ENCODE measurements at regions not wholly inside any gene's neighbourhood (a gene's known extent, or its start where the extent isn't known, plus 50 kb on each side); places are given as distances from the start of the nearest gene placed in this dataset.

DNA sequence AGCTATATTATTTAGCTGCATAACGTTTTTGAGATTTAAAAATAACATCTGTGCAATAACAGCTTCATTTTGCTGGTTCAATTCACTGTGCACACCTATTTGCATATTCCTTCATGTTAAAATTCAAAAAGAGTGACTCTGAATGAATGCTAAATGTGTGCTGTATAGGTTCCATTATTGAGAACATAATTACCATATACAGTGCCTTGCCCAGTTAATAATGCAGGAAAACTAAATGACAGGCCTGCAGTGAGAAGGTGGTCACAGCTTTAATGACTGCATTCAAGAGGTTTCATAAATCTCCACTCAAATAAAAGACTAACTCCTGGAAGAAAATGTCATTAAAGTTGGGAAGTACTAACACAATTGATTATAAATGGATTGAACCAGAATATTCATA lies 1183.2 kb upstream of the ADGRL3 start:
- WGBS, 10 experiments: 0 to 73% (median 56%) methylated on average over 1 of the region's 1 CpG; no CpG with 5 or more reads in 1 of the 10 experiments
- peak in 4 of 8 experiments; percentile 27 to 79 (median 52) for ATAC-seq (replicated peaks in 6 of 8)
- no peak overlapping the region for H3K27ac ChIP-seq
- in situ Hi-C loops (cut with MboI; ENCODE audit: low pct_unique_long_range_greater_than_20kb in 2 of 9, low sequenced_read_pairs in 9 of 9, unreplicated experiment in 9 of 9): no loop called here
- H3K4me3 ChIP-seq: no peak overlapping the region
- peaks cover 0 to 6% of the 10 kb centered on the region in 2 donors for H3K4me1 ChIP-seq (replicated peaks in 1 of 2)

DNA sequence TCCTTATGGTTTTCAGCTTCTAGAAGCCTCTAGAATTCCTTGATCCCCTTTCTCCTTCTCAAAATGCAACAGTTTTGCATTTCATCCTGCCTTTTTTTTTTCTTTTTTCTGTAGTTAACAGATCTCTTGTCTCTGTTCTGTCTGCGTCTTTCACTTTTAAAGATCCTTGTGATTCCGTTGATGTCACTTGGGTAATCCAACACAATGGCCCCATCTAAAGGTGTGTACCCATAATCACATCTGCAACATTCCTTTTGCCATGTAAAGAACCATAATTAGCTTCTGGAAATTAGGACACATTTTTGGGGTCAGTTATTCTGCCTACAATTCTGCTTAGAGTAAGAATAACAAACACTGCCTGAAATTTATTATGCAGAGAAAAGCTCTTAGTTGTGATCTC lies 1180.9 kb upstream of the ADGRL3 start:
- H3K27ac ChIP-seq: no peak overlapping the region
- no peak for ATAC-seq (replicated peaks in 6 of 8)
- 0 to 100% (median 91%) methylated on average over 1 to 2 of the region's 2 CpGs; no CpG with 5 or more reads in 1 of the 10 experiments for whole genome bisulfite sequencing, 10 experiments

DNA sequence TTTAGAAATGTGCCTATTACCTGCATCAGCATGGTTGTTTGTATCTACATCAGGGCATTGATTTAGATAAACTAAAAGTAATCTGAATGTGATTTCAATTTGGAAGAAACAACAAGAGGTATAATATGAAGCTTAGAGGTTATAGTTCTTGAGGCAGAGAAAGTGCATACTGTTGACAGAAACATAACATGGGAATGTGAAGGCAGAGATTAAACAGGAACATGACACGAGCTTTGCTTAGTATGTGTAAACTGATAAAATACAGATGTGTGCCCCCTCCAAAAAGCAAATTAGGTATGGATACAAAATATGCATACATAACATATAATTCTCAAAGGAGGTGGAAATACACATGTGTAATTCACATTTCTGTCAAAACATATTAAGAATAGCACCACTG lies 1180.2 kb upstream of the ADGRL3 start:
- no peak for ATAC-seq (replicated peaks in 6 of 8)
- Histone ChIP-seq H3K4me1 (replicated peaks in 1 of 2) (peaks cover 0 to 4% of the 10 kb centered on the region in 2 donors), H3K4me3 (no peak overlapping the region), H3K27ac (no peak overlapping the region)
- in situ Hi-C loops (cut with MboI; ENCODE audit: low pct_unique_long_range_greater_than_20kb in 2 of 9, low sequenced_read_pairs in 9 of 9, unreplicated experiment in 9 of 9): no loop called here
- 22 to 100% (median 83%) methylated on average over 1 of the region's 1 CpG; no CpG with 5 or more reads in 4 of the 10 experiments for WGBS, 10 experiments

More for the DNA sequence above, 1180.9 kb upstream of the ADGRL3 start:
- peaks cover 0 to 4% of the 10 kb centered on the region in 2 donors for H3K4me1 ChIP-seq (replicated peaks in 1 of 2)
- H3K4me3 ChIP-seq: no peak overlapping the region
- in situ Hi-C loops (cut with MboI; ENCODE audit: low pct_unique_long_range_greater_than_20kb in 2 of 9, low sequenced_read_pairs in 9 of 9, unreplicated experiment in 9 of 9): no loop called here

DNA sequence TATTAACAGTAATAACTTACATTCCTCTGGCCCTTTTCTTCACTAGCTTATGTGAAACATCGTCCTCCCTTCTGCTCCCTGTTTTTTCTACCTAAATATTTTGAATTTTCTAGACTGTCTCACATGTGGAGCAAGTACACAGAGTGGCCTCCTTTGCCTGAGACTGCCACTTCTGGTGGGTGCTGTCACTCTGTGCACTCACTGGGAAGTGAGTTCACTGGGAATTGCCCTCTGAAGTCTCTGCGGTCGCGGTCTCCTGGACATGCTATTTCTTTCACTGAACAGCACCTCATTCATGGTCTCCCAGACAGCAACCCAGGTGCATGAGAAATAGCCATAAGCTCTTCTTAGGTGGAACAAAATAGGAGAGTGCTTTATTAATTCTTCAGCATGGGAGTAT lies 1179.7 kb upstream of the ADGRL3 start:
- 6 to 100% (median 54%) methylated on average over 1 to 4 of the region's 4 CpGs; no CpG with 5 or more reads in 5 of the 10 experiments for WGBS, 10 experiments
- Histone ChIP-seq H3K4me3 (no peak overlapping the region), H3K4me1 (replicated peaks in 1 of 2) (peaks cover 0 to 4% of the 10 kb centered on the region in 2 donors), H3K27ac (no peak overlapping the region)
- ATAC-seq (replicated peaks in 6 of 8): no peak
- in situ Hi-C loops (cut with MboI; ENCODE audit: low pct_unique_long_range_greater_than_20kb in 2 of 9, low sequenced_read_pairs in 9 of 9, unreplicated experiment in 9 of 9): no loop called here

DNA sequence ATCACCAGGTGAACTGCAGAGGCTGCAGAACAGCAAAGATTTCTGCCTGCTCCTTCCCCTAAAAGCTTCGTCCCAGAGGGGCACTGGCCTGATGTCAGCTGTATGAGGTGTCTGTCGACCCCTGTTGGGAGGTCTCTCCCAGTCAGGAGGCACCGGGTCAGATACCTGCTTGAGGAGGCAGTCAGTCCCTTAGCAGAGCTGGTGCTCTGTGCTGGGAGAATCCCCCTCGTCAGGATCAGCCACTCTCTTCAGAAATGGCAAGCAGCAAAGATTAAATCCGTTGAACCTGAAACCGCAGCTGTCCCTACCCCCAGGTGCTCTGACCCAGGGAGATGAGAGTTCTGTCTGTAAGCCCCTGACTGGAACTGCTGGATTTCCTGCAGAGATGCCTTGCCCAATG lies 1166.3 kb upstream of the ADGRL3 start:
- Histone ChIP-seq H3K4me1 (replicated peaks in 1 of 2) (no peaks in the 10 kb centered on the region), H3K27ac (no peak overlapping the region), H3K4me3 (no peak overlapping the region)
- no peak for ATAC-seq (replicated peaks in 6 of 8)
- 33 to 100% (median 93%) methylated on average over 1 to 6 of the region's 6 CpGs; no CpG with 5 or more reads in 5 of the 10 experiments for WGBS, 10 experiments
- in situ Hi-C loops (cut with MboI; ENCODE audit: low pct_unique_long_range_greater_than_20kb in 2 of 9, low sequenced_read_pairs in 9 of 9, unreplicated experiment in 9 of 9): no loop called here

DNA sequence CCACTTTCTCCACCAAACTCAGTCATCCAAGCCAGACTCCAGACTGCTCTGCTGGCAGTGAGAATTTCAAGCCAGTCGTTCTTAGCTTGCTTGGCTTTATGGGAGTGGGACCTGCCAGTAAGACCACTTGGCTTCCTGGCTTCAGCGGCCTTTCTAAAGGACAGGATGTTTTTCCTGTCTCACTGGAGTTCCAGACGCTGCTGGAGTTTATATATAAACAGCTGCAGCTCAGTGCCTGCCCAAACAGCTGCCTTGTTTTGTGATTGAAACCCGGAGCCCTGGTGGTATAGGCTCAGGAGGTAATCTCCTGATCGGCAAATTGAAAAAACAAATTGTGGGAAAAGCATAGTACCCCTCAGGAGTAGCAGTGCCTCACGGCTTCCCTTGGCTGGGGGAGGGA lies 1165.8 kb upstream of the ADGRL3 start:
- 0 to 88% (median 80%) methylated on average over 1 to 5 of the region's 6 CpGs; no CpG with 5 or more reads in 3 of the 10 experiments for WGBS, 10 experiments
- no peak for ATAC-seq (replicated peaks in 6 of 8)

DNA sequence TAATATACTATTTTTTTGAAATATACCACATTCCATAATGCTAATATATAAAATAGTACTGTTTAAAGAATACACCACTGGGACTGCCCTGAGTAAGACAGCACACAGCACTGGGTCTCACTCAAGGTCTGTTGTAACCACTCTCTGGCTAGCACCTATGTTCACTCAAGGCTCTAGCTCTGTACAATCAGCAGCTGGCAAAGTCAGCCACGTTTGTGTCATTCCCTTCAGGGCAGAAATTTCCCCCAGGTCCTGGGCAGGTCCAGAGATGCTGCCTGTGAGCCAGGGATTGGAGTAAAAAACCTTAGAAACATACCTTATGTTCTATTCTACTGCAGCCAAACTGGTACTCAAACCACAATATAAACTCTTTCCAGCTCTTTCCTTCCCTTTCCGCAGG lies 1160.2 kb upstream of the ADGRL3 start:
- no peak for ATAC-seq (replicated peaks in 6 of 8)
- no peak overlapping the region for H3K4me3 ChIP-seq
- in situ Hi-C loops (cut with MboI; ENCODE audit: low pct_unique_long_range_greater_than_20kb in 2 of 9, low sequenced_read_pairs in 9 of 9, unreplicated experiment in 9 of 9): no loop called here
- no peaks in the 10 kb centered on the region for H3K4me1 ChIP-seq (replicated peaks in 1 of 2)
- 0 to 71% (median 10%) methylated on average over 1 to 2 of the region's 2 CpGs; no CpG with 5 or more reads in 4 of the 10 experiments for WGBS, 10 experiments
- H3K27ac ChIP-seq: no peak overlapping the region

More for the DNA sequence above, 1165.8 kb upstream of the ADGRL3 start:
- in situ Hi-C loops (cut with MboI; ENCODE audit: low pct_unique_long_range_greater_than_20kb in 2 of 9, low sequenced_read_pairs in 9 of 9, unreplicated experiment in 9 of 9): no loop called here
- Histone ChIP-seq H3K27ac (no peak overlapping the region), H3K4me1 (replicated peaks in 1 of 2) (no peaks in the 10 kb centered on the region), H3K4me3 (no peak overlapping the region)

DNA sequence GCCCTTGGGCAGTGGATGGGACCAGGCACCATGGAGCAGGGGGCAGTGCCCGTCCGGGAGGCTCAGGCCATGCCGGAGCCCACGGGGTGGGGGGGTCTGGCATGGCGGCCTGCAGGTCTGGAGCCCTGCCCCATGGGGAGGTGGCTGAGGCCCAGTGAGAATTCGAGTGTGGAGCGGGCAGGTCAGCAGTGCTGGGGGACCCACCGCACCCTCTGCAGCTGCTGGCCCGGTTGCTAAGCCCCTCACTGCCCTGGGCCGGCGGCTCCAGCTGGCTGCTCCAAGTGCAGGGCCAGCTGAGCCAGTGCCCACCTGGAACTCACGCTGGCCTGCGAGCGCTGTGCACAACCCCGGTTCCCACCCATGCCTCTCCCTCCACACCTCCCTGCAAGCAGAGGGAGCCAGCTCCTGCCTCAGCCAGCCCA lies 1157.9 kb upstream of the ADGRL3 start:
- WGBS, 10 experiments: 100% methylated on average over 3 of the region's 15 CpGs; no CpG with 5 or more reads in 9 of the 10 experiments
- Histone ChIP-seq H3K4me3 (no peak overlapping the region), H3K27ac (no peak overlapping the region), H3K4me1 (replicated peaks in 1 of 2) (no peaks in the 10 kb centered on the region)
- in situ Hi-C loops (cut with MboI; ENCODE audit: low pct_unique_long_range_greater_than_20kb in 2 of 9, low sequenced_read_pairs in 9 of 9, unreplicated experiment in 9 of 9): no loop called here
- no peak for ATAC-seq (replicated peaks in 6 of 8)

DNA sequence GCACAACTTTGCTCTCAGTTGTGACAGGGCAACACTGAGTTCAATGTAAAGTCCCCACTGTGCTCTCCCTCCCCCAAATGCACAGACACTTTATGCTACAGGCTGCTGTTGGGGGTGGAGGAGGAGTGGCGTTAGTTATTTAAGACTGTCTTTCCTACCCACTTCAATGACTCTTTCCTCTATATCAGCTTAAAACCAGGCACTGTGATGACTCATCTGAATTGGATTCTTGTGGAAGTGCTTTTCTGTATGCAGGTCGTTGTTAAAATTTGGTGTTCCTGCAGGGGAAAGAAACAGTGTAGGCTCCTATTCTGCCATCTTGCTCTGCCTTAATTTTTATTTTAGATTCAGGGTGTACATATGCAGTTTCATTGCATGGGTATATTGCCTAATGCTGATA lies 1157.2 kb upstream of the ADGRL3 start:
- in situ Hi-C loops (cut with MboI; ENCODE audit: low pct_unique_long_range_greater_than_20kb in 2 of 9, low sequenced_read_pairs in 9 of 9, unreplicated experiment in 9 of 9): no loop called here
- H3K27ac ChIP-seq: no peak overlapping the region
- 0 to 100% (median 33%) methylated on average over 1 of the region's 2 CpGs; no CpG with 5 or more reads in 3 of the 10 experiments for WGBS, 10 experiments
- no peaks in the 10 kb centered on the region for H3K4me1 ChIP-seq (replicated peaks in 1 of 2)
- H3K4me3 ChIP-seq: no peak overlapping the region
- no peak for ATAC-seq (replicated peaks in 6 of 8)

DNA sequence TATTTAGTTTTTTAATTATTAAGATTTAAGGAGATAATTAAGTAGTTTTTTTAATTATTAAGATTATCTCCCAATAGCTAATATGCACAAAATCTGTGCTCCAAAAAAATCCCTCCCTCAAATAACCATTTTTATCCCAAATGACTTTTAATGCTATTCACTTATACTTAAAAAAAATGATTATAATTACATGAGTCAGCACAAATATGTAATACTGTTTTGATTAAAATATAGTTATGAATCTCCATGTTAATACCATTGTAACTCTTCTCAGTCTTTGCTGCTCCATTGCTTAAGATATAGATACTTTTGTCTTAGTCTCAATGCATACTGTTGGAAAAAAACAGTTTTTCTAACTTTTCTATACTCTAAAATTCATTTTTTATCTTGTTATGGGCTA lies 1121.1 kb upstream of the ADGRL3 start:
- no peak overlapping the region for H3K27ac ChIP-seq
- no peak for ATAC-seq (replicated peaks in 6 of 8)
- in situ Hi-C loops (cut with MboI; ENCODE audit: low pct_unique_long_range_greater_than_20kb in 2 of 9, low sequenced_read_pairs in 9 of 9, unreplicated experiment in 9 of 9): no loop called here
- H3K4me1 ChIP-seq (replicated peaks in 1 of 2): no peaks in the 10 kb centered on the region
- no peak overlapping the region for H3K4me3 ChIP-seq

DNA sequence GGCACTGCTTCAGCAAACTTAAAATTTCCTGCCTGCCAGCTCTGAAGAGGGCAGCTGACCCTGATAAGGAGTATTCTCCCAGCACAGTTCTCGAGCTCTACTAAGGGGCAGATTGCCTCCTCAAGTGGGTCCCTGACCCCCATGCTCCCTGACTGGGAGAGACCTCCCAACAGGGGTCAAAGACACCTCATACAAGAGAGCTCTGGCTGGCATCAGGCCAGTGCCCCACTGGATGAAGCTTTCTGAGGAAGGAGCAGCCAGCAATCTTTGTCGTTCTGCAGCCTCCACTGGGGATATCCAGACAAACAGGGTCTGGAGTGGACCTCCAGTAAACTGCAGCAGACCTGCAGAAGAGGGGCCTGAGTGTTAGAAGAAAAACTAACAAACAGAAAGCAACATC lies 1118.3 kb upstream of the ADGRL3 start:
- H3K4me3 ChIP-seq: no peak overlapping the region
- H3K4me1 ChIP-seq (replicated peaks in 1 of 2): no peaks in the 10 kb centered on the region
- no peak overlapping the region for H3K27ac ChIP-seq
- no peak for ATAC-seq (replicated peaks in 6 of 8)
- in situ Hi-C loops (cut with MboI; ENCODE audit: low pct_unique_long_range_greater_than_20kb in 2 of 9, low sequenced_read_pairs in 9 of 9, unreplicated experiment in 9 of 9): no loop called here
- WGBS, 10 experiments: 0 to 75% (median 67%) methylated on average over 1 of the region's 2 CpGs; no CpG with 5 or more reads in 7 of the 10 experiments

DNA sequence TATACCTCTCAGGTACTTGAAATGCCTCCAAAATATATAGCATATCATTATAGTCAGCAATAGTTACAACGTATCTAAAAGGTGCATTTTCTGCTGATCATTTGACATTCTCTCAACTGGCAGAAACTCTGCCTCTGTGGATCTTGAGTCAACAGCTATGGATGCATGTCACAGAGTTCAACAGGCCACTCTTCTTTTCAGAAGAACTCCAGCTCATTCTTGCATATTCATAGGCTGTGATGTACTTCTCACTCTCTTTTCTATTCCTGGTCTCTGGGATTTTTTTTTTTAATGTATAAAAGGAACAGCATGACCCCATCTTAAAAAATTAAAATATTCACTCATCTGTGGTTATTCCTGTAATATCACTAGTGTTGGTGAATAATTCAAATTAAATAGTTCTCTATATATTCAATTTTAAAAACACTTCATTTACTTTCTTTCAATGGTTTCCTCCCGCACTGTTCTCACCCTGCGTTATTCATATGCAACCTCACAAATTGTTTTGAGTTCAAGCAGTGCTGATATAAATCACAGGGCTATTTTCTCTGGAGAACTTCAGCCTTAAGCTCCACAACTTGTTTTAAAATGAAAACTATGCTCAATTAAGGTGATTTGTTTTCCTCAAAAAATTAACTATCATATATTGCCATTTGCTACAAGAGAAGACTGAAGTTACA lies 1111.2 kb upstream of the ADGRL3 start:
- Histone ChIP-seq H3K27ac (peak overlapping the region in 1 of 2 donors; percentile 31), H3K4me1 (replicated peaks in 1 of 2) (peaks cover 0 to 15% of the 10 kb centered on the region in 2 donors), H3K4me3 (no peak overlapping the region)
- WGBS, 10 experiments: 0 to 62% (median 19%) methylated on average over 2 to 3 of the region's 3 CpGs; no CpG with 5 or more reads in 1 of the 10 experiments
- in situ Hi-C loops (cut with MboI; ENCODE audit: low pct_unique_long_range_greater_than_20kb in 2 of 9, low sequenced_read_pairs in 9 of 9, unreplicated experiment in 9 of 9): no loop called here
- peak in 6 of 8 experiments; percentile 39 to 86 (median 65) for ATAC-seq (replicated peaks in 6 of 8)

DNA sequence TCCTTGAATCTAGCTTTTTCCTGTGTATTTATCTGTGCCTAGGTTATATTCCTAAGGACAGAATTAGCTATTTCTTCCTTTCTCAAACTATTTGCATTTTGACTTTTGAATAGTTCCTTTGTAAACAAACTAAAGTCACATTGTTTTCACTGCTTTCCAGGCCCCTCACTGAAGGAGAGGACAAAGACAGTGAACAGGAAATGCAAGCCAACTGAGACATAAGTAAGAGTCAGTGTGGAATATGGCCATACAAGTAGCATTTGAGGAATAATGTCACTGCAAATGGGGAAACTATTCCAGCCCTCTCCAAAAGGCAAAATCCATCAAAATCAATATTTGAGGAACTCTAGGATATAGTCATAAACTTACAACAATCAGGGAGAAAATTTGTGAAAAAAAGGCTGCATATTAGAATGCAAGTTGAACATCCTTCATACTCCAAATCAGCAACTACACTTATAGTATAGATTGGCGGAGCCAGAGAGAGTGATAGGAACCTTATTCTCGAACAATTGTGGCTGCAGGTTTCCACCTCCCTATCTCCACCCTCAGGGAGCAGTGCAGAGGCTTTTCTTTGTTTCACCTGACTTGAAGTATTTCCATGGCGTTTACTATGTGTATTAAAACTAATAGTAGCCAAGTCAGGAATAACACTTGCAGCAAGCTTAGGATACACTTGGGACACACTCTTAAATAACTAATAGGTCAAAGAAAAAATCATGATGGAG lies 1110.4 kb upstream of the ADGRL3 start:
- WGBS, 10 experiments: 20 to 88% (median 67%) methylated on average over 1 to 3 of the region's 3 CpGs; no CpG with 5 or more reads in 1 of the 10 experiments
- Histone ChIP-seq H3K27ac (peak overlapping the region in 1 of 2 donors; percentile 31), H3K4me1 (replicated peaks in 1 of 2) (peaks cover 0 to 15% of the 10 kb centered on the region in 2 donors), H3K4me3 (no peak overlapping the region)
- ATAC-seq (replicated peaks in 6 of 8): peak in 2 of 8 experiments; percentile 9 to 29
- in situ Hi-C loops (cut with MboI; ENCODE audit: low pct_unique_long_range_greater_than_20kb in 2 of 9, low sequenced_read_pairs in 9 of 9, unreplicated experiment in 9 of 9): no loop called here
